ENCODE measurements at regions not wholly inside any gene's neighbourhood (a gene's known extent, or its start where the extent isn't known, plus 50 kb on each side); places are given as distances from the start of the nearest gene placed in this dataset.
"Not testable (repeated sequence)": the region's sequence is repeated elsewhere in the genome, so short reads cannot be mapped to it uniquely, and the experiment has no call there.

- no peak overlapping the region for H3K4me3 ChIP-seq (replicated peaks; ENCODE audit: low read depth, low read length)
- DNase-seq (ENCODE audit: extremely low read depth, insufficient read length): no peak
- no peak for TF ChIP-seq CTCF (IDR thresholded peaks at IDR 0.05; ENCODE audit: insufficient read depth, low read length, poor library complexity, severe bottlenecking)
- H3K27me3 ChIP-seq (replicated peaks; ENCODE audit: control insufficient read depth, insufficient read depth, low read length): no peaks in the 10 kb centered on the region
- H3K36me3 ChIP-seq (ENCODE audit: control insufficient read depth, insufficient read depth, low read length): no peaks in the 10 kb centered on the region
Measured at GRCh38 chr5:154702477-154702876, 52.7 kb upstream of the LARP1 start.

- H3K27me3 ChIP-seq (replicated peaks; ENCODE audit: control insufficient read depth, insufficient read depth, low read length): not testable (repeated sequence)
Measured at GRCh38 chr5:154701725-154702124, 53.5 kb upstream of the LARP1 start.

GRCh38 chr5:154701181-154701580 is 54.0 kb upstream of the LARP1 start:
- Histone ChIP-seq H3K36me3 (ENCODE audit: control insufficient read depth, insufficient read depth, low read length) (no peaks in the 10 kb centered on the region), H3K4me3 (replicated peaks; ENCODE audit: low read depth, low read length) (no peak overlapping the region), H3K27me3 (replicated peaks; ENCODE audit: control insufficient read depth, insufficient read depth, low read length) (no peaks in the 10 kb centered on the region)
- DNase-seq (ENCODE audit: extremely low read depth, insufficient read length): no peak
- no peak for TF ChIP-seq CTCF (IDR thresholded peaks at IDR 0.05; ENCODE audit: insufficient read depth, low read length, poor library complexity, severe bottlenecking)

More at GRCh38 chr5:154701725-154702124, 53.5 kb upstream of the LARP1 start:
- H3K4me3 ChIP-seq (replicated peaks; ENCODE audit: low read depth, low read length); DNase-seq (ENCODE audit: extremely low read depth, insufficient read length); H3K36me3 ChIP-seq (ENCODE audit: control insufficient read depth, insufficient read depth, low read length): not testable (repeated sequence)

GRCh38 chr5:154700289-154700928 is 54.8 kb upstream of the LARP1 start:
- not testable (repeated sequence) for H3K27me3 ChIP-seq (replicated peaks; ENCODE audit: control insufficient read depth, insufficient read depth, low read length); H3K4me3 ChIP-seq (replicated peaks; ENCODE audit: low read depth, low read length); DNase-seq (ENCODE audit: extremely low read depth, insufficient read length)

GRCh38 chr5:154698763-154699162 is 56.4 kb upstream of the LARP1 start:
- Histone ChIP-seq H3K36me3 (ENCODE audit: control insufficient read depth, insufficient read depth, low read length) (no peaks in the 10 kb centered on the region), H3K27me3 (replicated peaks; ENCODE audit: control insufficient read depth, insufficient read depth, low read length) (no peaks in the 10 kb centered on the region), H3K4me3 (replicated peaks; ENCODE audit: low read depth, low read length) (no peak overlapping the region)
- no peak for DNase-seq (ENCODE audit: extremely low read depth, insufficient read length)
- TF ChIP-seq CTCF (IDR thresholded peaks at IDR 0.05; ENCODE audit: insufficient read depth, low read length, poor library complexity, severe bottlenecking): no peak

More at GRCh38 chr5:154700289-154700928, 54.8 kb upstream of the LARP1 start:
- not testable (repeated sequence) for H3K36me3 ChIP-seq (ENCODE audit: control insufficient read depth, insufficient read depth, low read length)

- Histone ChIP-seq H3K27me3 (replicated peaks; ENCODE audit: control insufficient read depth, insufficient read depth, low read length) (no peaks in the 10 kb centered on the region), H3K36me3 (ENCODE audit: control insufficient read depth, insufficient read depth, low read length) (no peaks in the 10 kb centered on the region), H3K4me3 (replicated peaks; ENCODE audit: low read depth, low read length) (no peak overlapping the region)
- no peak for DNase-seq (ENCODE audit: extremely low read depth, insufficient read length)
- no peak for TF ChIP-seq CTCF (IDR thresholded peaks at IDR 0.05; ENCODE audit: insufficient read depth, low read length, poor library complexity, severe bottlenecking)
Measured at GRCh38 chr5:154697371-154697770, 57.8 kb upstream of the LARP1 start.

- Histone ChIP-seq H3K27me3 (replicated peaks; ENCODE audit: control insufficient read depth, insufficient read depth, low read length) (no peaks in the 10 kb centered on the region), H3K4me3 (replicated peaks; ENCODE audit: low read depth, low read length) (no peak overlapping the region), H3K36me3 (ENCODE audit: control insufficient read depth, insufficient read depth, low read length) (no peaks in the 10 kb centered on the region)
- DNase-seq (ENCODE audit: extremely low read depth, insufficient read length): no peak
- TF ChIP-seq CTCF (IDR thresholded peaks at IDR 0.05; ENCODE audit: insufficient read depth, low read length, poor library complexity, severe bottlenecking): no peak
Measured at GRCh38 chr5:154696891-154697290, 58.3 kb upstream of the LARP1 start.

Data from GM06990 (cell line).